HG02763 (cell line): ENCODE measurements at regions not wholly inside any gene's neighbourhood (a gene's known extent, or its start where the extent isn't known, plus 50 kb on each side); places are given as distances from the start of the nearest gene placed in this dataset.
"Not testable (repeated sequence)": the region's sequence is repeated elsewhere in the genome, so short reads cannot be mapped to it uniquely, and the experiment has no call there.

ENCODE experiments used
- ATAC-seq: cut with Tn5 transposase; IDR thresholded peaks from one replicate; pipeline ENCODE4 v1.9.1; 2021; ENCODE audit warnings: mild to moderate bottlenecking, moderate library complexity; ENCODE audit not compliant: unreplicated experiment

- not testable (repeated sequence) for ATAC-seq
Measured at GRCh38 chr1:200254602-200255001, 155.2 kb downstream of the ZNF281 start.

- no peak for ATAC-seq
Measured at GRCh38 chr1:200253774-200254495, 155.9 kb downstream of the ZNF281 start.

- no peak for ATAC-seq
Measured at GRCh38 chr1:200252531-200252930, 157.3 kb downstream of the ZNF281 start.

- no peak for ATAC-seq
Measured at GRCh38 chr1:200250469-200250868, 159.4 kb downstream of the ZNF281 start.

- no peak for ATAC-seq
Measured at GRCh38 chr1:200248541-200248940, 161.3 kb downstream of the ZNF281 start.

GRCh38 chr1:200247518-200247917, 162.3 kb downstream of the ZNF281 start:
- no peak for ATAC-seq

GRCh38 chr1:200245473-200245872, 164.4 kb downstream of the ZNF281 start:
- no peak for ATAC-seq

GRCh38 chr1:200243042-200243437, 166.8 kb downstream of the ZNF281 start:
- ATAC-seq = no peak

- ATAC-seq = no peak
Measured at GRCh38 chr1:200242110-200243041, 167.5 kb downstream of the ZNF281 start.

GRCh38 chr1:200240656-200241055, 169.2 kb downstream of the ZNF281 start:
- no peak for ATAC-seq

- no peak for ATAC-seq
Measured at GRCh38 chr1:200238311-200238710, 171.5 kb downstream of the ZNF281 start.

GRCh38 chr1:200237066-200237465, 172.8 kb downstream of the ZNF281 start:
- no peak for ATAC-seq

GRCh38 chr1:200234938-200235337, 174.9 kb downstream of the ZNF281 start:
- ATAC-seq = no peak

- ATAC-seq = no peak
Measured at GRCh38 chr1:200233393-200233792, 176.4 kb downstream of the ZNF281 start.

GRCh38 chr1:200231787-200232231, 178.0 kb downstream of the ZNF281 start:
- ATAC-seq = no peak

- no peak for ATAC-seq
Measured at GRCh38 chr1:200230671-200231070, 179.2 kb downstream of the ZNF281 start.

GRCh38 chr1:200228486-200228885, 181.3 kb downstream of the ZNF281 start:
- ATAC-seq = no peak

GRCh38 chr1:200228081-200228480, 181.8 kb downstream of the ZNF281 start:
- ATAC-seq = no peak
